H1 (cell line): ENCODE measurements at regions not wholly inside any gene's neighbourhood (a gene's known extent, or its start where the extent isn't known, plus 50 kb on each side); places are given as distances from the start of the nearest gene placed in this dataset.

Source experiments
- CTCF ChIA-PET: fragments of 300-600 bp; sonication (Branson Sonifier 250); formaldehyde crosslinking; loops from one replicate; lab custom pipeline; 2021; ENCODE audit not compliant: partially characterized antibody; lab: Charles Lee
- POLR2A ChIA-PET: fragments of 300-600 bp; sonication (Branson Sonifier 250); formaldehyde crosslinking; loops from one replicate; lab custom pipeline; 2021; ENCODE audit warnings: inconsistent platforms; ENCODE audit not compliant: partially characterized antibody; lab: Charles Lee
- DNase-seq, 2 experiments: peaks; one replicate each; pipeline versions ENCODE4 v3.0.0 to v3.0.0-alpha.2; 2010 to 2022; ENCODE audit warnings: low spot score in 2 of 2, low read depth in 1 of 2, mixed read lengths in 1 of 2
- FAIRE-seq: peaks from 2 replicates; lab custom pipeline; 2011; peaks lifted over from hg19 to GRCh38; lab: Jason Lieb, UNC
- H2AFZ ChIP-seq: 2 replicates; pipeline ENCODE4 v1.8.1; 2012; ENCODE audit warnings: low read length, inconsistent platforms
- H2AK5ac ChIP-seq: 2 replicates; pipeline ENCODE4 v1.6.1; 2013; ENCODE audit warnings: low read depth, low read length
- H2BK120ac ChIP-seq: replicated peaks from 2 replicates; pipeline ENCODE3; 2013; ENCODE audit warnings: low read depth, low read length, inconsistent platforms
- H2BK12ac ChIP-seq: 2 replicates; pipeline ENCODE4 v1.6.1; 2013; ENCODE audit warnings: low read depth, low read length
- H2BK15ac ChIP-seq: 2 replicates; pipeline ENCODE4 v1.6.1; 2013; ENCODE audit warnings: low read length
- H2BK20ac ChIP-seq: 2 replicates; pipeline ENCODE4 v1.6.1; 2013; ENCODE audit warnings: low read length
- H2BK5ac ChIP-seq: 2 replicates; pipeline ENCODE4 v1.6.1; 2013; ENCODE audit warnings: low read depth, low read length
- H3K14ac ChIP-seq: 2 replicates; pipeline ENCODE4 v1.6.1; 2013; ENCODE audit warnings: inconsistent platforms; ENCODE audit not compliant: insufficient read length
- H3K18ac ChIP-seq: 2 replicates; pipeline ENCODE4 v1.6.1; 2013; ENCODE audit warnings: low read length; ENCODE audit errors: extremely low read depth
- H3K23ac ChIP-seq: 2 replicates; pipeline ENCODE4 v1.6.1; 2013; ENCODE audit warnings: inconsistent platforms; ENCODE audit not compliant: insufficient read length
- H3K23me2 ChIP-seq: 2 replicates; pipeline ENCODE4 v1.6.1; 2013; ENCODE audit warnings: low read depth, low read length
- H3K27ac ChIP-seq: 2 replicates; pipeline ENCODE4 v1.6.1; 2011; ENCODE audit warnings: low read depth, low read length, inconsistent platforms
- H3K27me3 ChIP-seq, 4 experiments: replicated peaks in 1 of 4; 1 replicate in 1 of 4; 2 replicates in 3 of 4; pipeline versions ENCODE4 v1.6.1 to v1.8.1; 2011 to 2013; ENCODE audit warnings: low read length in 3 of 4, mild to moderate bottlenecking in 3 of 4, inconsistent platforms in 2 of 4, mixed read lengths in 2 of 4, moderate library complexity in 1 of 4; ENCODE audit not compliant: control insufficient read depth in 3 of 4, insufficient read depth in 3 of 4; ENCODE audit errors: extremely low read depth in 1 of 4
- H3K36me3 ChIP-seq, 4 experiments: 2 replicates each; pipeline versions ENCODE4 v1.6.1 to v1.8.1; 2011 to 2013; ENCODE audit warnings: mild to moderate bottlenecking in 4 of 4, low read length in 3 of 4, moderate library complexity in 2 of 4, control low read depth in 1 of 4, inconsistent platforms in 1 of 4; ENCODE audit not compliant: insufficient read depth in 4 of 4, control insufficient read depth in 2 of 4
- H3K4ac ChIP-seq: replicated peaks from 2 replicates; pipeline ENCODE3; 2013; ENCODE audit warnings: low read length, low read depth, mixed read lengths, inconsistent platforms; ENCODE audit not compliant: insufficient read length
- H3K4me1 ChIP-seq, 4 experiments: replicated peaks in 1 of 4; 1 replicate in 1 of 4; 2 replicates in 3 of 4; pipeline versions ENCODE4 v1.6.1 to v1.8.1; 2011 to 2013; ENCODE audit warnings: low read length in 3 of 4, inconsistent platforms in 2 of 4, mixed read lengths in 1 of 4; ENCODE audit not compliant: insufficient read depth in 4 of 4, control insufficient read depth in 3 of 4
- H3K4me2 ChIP-seq, 2 experiments: 2 replicates each; pipeline versions ENCODE4 v1.6.1 to v1.8.1; 2011 to 2013; ENCODE audit warnings: low read depth in 2 of 2, low read length in 2 of 2, control low read depth in 1 of 2, inconsistent platforms in 1 of 2, mild to moderate bottlenecking in 1 of 2; ENCODE audit not compliant: insufficient read depth in 1 of 2
- H3K4me3 ChIP-seq, 4 experiments: fragments of 200-600, 300-600 bp in 1 of 4; sonication (generic), shearing (Covaris generic), sonication (Bioruptor Twin) in 1 of 4; 2 replicates each; pipeline versions ENCODE4 v1.5.1 to v1.8.1; 2011 to 2016; ENCODE audit warnings: low read length in 4 of 4, low read depth in 3 of 4, control low read depth in 2 of 4, inconsistent platforms in 2 of 4, mild to moderate bottlenecking in 2 of 4, mixed read lengths in 1 of 4, moderate library complexity in 1 of 4; ENCODE audit not compliant: insufficient read depth in 2 of 4; ENCODE audit errors: extremely low read depth in 1 of 4
- H3K56ac ChIP-seq: replicated peaks from 2 replicates; pipeline ENCODE3; 2013; ENCODE audit warnings: low read depth, mild to moderate bottlenecking, mixed read lengths, low read length, inconsistent platforms; ENCODE audit not compliant: insufficient read length
- H3K79me1 ChIP-seq: 2 replicates; pipeline ENCODE4 v1.6.1; 2013; ENCODE audit warnings: low read depth, low read length, control low read depth
- H3K79me2 ChIP-seq, 2 experiments: 2 replicates each; pipeline versions ENCODE4 v1.6.1 to v1.8.1; 2012 to 2013; ENCODE audit warnings: low read length in 2 of 2, mild to moderate bottlenecking in 2 of 2, inconsistent platforms in 1 of 2; ENCODE audit not compliant: insufficient read depth in 2 of 2, control insufficient read depth in 1 of 2
- H3K9ac ChIP-seq, 4 experiments: replicated peaks in 1 of 4; 1 replicate in 1 of 4; 2 replicates in 3 of 4; pipeline versions ENCODE4 v1.6.1 to v1.8.1; 2011 to 2013; ENCODE audit warnings: low read depth in 3 of 4, low read length in 3 of 4, control low read depth in 2 of 4, mild to moderate bottlenecking in 2 of 4, moderate library complexity in 2 of 4, inconsistent platforms in 1 of 4; ENCODE audit errors: extremely low read depth in 1 of 4
- H3K9me3 ChIP-seq, 2 experiments: 2 replicates each; pipeline versions ENCODE4 v1.6.1 to v1.8.1; 2012 to 2013; ENCODE audit warnings: mild to moderate bottlenecking in 2 of 2, moderate library complexity in 2 of 2, control low read depth in 1 of 2, inconsistent platforms in 1 of 2, low read depth in 1 of 2, low read length in 1 of 2, mixed read lengths in 1 of 2; ENCODE audit not compliant: insufficient read depth in 2 of 2
- H4K20me1 ChIP-seq, 2 experiments: replicated peaks in 1 of 2; 2 replicates each; pipeline versions ENCODE3 to v1.8.1; 2011 to 2013; ENCODE audit warnings: inconsistent platforms in 2 of 2, low read length in 2 of 2, mild to moderate bottlenecking in 1 of 2; ENCODE audit not compliant: insufficient read depth in 2 of 2, control insufficient read depth in 1 of 2
- H4K5ac ChIP-seq: 2 replicates; pipeline ENCODE4 v1.6.1; 2013; ENCODE audit warnings: low read length, low read depth, mixed read lengths, inconsistent platforms; ENCODE audit not compliant: insufficient read length
- H4K8ac ChIP-seq: 2 replicates; pipeline ENCODE4 v1.8.0; 2013; ENCODE audit warnings: mild to moderate bottlenecking, moderate library complexity, low read length, inconsistent platforms; ENCODE audit not compliant: insufficient read depth; ENCODE audit errors: extremely low read depth
- H4K91ac ChIP-seq: replicated peaks from 2 replicates; pipeline ENCODE3; 2013; ENCODE audit warnings: low read length, mixed read lengths, inconsistent platforms; ENCODE audit not compliant: insufficient read length
- KDM1A ChIP-seq: fragments of 200-600, 300-600 bp; sonication (generic); IDR thresholded peaks from 2 replicates; pipeline ENCODE4 v1.7.1; 2016; ENCODE audit warnings: mild to moderate bottlenecking, low read length, borderline replicate concordance
- SP2 ChIP-seq: IDR thresholded peaks from 2 replicates; pipeline ENCODE4 v1.6.1; 2012; ENCODE audit warnings: mild to moderate bottlenecking, low read length, inconsistent platforms
- WGBS, 2 experiments: shearing (Covaris generic) in 1 of 2; methylation state at CpG; one replicate each; pipeline versions ENCODE4 v1.1.6 to v1.1.7; 2013 to 2015; ENCODE audit warnings: low lambda C conversion rate in 2 of 2, mixed read lengths in 2 of 2, inconsistent platforms in 1 of 2, low coverage in 1 of 2, missing lambda C conversion rate in 1 of 2; ENCODE audit not compliant: insufficient replicate concordance in 2 of 2, insufficient coverage in 1 of 2, insufficient read length in 1 of 2; ENCODE audit errors: extremely low coverage in 1 of 2, missing lambda C conversion rate in 1 of 2; 5-methylcytosine and 5-hydroxymethylcytosine counted together

- Histone ChIP-seq H3K36me3 (no peaks in the 10 kb centered on the region), H3K4me3 (no peak overlapping the region), H4K5ac (no peak overlapping the region), H3K14ac (no peak overlapping the region), H2AK5ac (no peak overlapping the region), H3K9me3 (0 out of 4 replicates have a peak, but pooled peaks cover 0 to 2% of the 10 kb centered on the region in 2 experiments), H4K8ac (no peak overlapping the region), H3K23me2 (no peaks in the 10 kb centered on the region), H2BK5ac (no peak overlapping the region), H2BK15ac (peak overlapping the region; percentile 61; the same call in 1 of the 2 replicates), H2BK20ac (no peak overlapping the region), H2BK120ac (no peak overlapping the region), H2BK12ac (no peak overlapping the region), H4K91ac (no peak overlapping the region), H3K79me1 (no peaks in the 10 kb centered on the region), H3K56ac (no peak overlapping the region), H3K4me2 (no peak overlapping the region), H2AFZ (no peak overlapping the region), H3K4ac (no peak overlapping the region), H3K23ac (no peak overlapping the region), H3K9ac (no peak overlapping the region), H3K4me1 (peaks cover 2 to 8% (median 4%) of the 10 kb centered on the region in 4 experiments; a peak in 5 of 7 replicates), H3K27me3 (no peaks in the 10 kb centered on the region), H3K79me2 (no peaks in the 10 kb centered on the region), H3K27ac (no peak overlapping the region), H3K18ac (no peak overlapping the region), H4K20me1 (no peaks in the 10 kb centered on the region)
- no peak for FAIRE-seq
- WGBS, 2 experiments = 86% methylated on average over 7 of the region's 7 CpGs; no CpG with 5 or more reads in 1 of the 2 experiments
- POLR2A ChIA-PET = interaction anchor here (1.0 kb wide), 1 partner anchor 33 kb away, joined by 3 read pairs; no protein-coding TSS in a partner anchor
- no peak for DNase-seq
- TF ChIP-seq SP2 (no peak), KDM1A (peak; percentile 79; the same call in 1 of the 2 replicates)
- CTCF ChIA-PET = interaction anchor here (1.1 to 1.2 kb wide), 2 partner anchors 15 to 33 kb away, joined by 3 read pairs; no protein-coding TSS in a partner anchor
Measured at GRCh38 chr12:124622331-124622730, 54.9 kb upstream of the NCOR2 start.
